D341Med (cell line): ENCODE measurements at regions not wholly inside any gene's neighbourhood (a gene's known extent, or its start where the extent isn't known, plus 50 kb on each side); places are given as distances from the start of the nearest gene placed in this dataset.

Experiments used
- DNase-seq: peaks from one replicate; pipeline ENCODE4 v3.0.0; 2012; ENCODE audit warnings: low spot score

DNA sequence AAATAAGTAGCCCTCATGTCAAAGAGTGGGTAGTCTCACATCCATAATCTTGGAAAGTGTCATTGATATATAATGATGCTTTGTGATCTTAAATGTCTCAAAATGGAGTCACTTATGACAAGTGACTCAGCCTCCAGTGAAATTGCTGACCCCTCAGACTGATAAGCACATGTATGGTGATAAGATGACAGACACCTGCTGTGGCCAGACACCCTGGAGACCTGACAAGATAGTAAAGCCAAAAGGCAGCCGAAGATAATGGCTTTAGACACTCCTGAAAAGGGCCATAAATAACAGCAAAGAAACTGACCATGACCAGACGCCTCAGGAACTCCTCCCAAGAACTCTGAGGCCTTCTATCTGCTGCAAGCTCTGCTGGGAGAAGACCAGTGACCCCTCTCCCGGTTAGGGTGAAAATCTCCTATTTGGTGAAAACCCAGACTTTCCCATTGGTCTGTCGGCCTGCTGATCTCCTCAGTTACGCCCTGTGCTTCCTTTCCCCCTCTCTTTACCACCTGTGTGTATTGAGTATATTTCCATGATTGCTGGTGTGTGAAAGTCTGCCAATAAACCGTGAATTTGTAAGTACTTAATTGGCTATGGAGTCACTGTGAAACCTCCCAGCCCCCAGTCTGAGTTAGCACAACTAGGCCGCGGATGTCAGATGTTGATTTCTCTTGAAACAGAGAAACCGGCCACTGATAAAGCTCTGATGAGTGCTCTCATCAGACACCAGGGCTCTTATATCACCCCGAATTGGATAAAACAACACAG is 226.7 kb upstream of the MYOCD start:
- no peak for DNase-seq

DNA sequence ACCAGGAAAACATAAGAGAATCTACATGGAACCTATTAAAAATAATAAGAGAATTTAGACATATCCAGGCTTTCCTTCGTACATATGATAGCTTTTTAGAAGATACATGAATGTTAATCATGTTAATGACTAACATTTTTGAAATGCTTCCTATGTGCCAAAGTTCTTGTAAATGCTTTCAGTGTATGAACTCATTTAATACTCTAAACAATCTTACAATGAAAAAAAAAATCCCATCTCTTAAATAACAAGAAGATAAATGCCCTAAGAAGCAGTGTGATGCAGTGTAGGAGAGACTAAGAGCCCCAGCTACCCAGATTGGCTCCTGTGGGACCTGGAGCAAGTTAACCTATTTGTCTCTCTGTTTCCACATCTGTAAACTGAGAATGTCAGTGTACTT is 220.4 kb upstream of the MYOCD start:
- no peak for DNase-seq

DNA sequence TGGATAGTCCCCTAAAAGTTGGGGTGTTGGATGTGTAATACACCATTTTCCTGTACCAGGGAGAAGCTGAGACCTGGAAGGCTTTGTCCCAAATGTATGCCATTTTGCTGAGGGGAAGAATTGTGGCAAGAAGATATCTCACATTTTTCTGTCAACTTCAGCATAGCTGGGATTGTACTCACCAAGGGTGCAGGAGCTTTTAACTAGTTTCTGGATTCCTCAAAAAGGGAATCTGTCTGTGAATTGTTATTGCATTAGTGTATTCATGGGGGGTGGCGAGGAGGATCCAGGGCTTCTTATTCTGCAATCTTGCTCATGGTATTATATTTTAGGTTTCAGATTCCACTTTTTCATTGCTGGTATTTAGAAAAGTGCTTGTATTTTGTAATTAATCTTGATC is 208.2 kb upstream of the MYOCD start:
- DNase-seq: no peak

DNA sequence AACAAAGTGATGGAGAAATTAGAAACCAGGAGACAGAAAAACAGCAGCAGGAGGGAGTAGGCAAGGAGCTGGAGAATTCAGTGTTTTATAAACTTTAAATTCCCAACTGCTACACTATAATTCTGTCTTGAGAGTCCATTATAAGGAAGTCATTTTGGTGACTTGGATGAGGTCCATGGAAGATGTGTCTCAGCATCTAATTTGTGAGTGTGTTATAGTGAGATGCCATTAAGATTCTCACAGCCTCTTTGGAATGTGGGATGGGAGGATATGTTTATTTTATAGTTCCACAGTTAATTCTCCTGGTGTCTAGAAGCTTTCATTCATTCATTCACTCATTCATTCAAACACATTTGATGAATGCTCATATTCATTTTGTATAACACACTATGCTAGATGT is 206.0 kb upstream of the MYOCD start:
- DNase-seq: no peak

DNA sequence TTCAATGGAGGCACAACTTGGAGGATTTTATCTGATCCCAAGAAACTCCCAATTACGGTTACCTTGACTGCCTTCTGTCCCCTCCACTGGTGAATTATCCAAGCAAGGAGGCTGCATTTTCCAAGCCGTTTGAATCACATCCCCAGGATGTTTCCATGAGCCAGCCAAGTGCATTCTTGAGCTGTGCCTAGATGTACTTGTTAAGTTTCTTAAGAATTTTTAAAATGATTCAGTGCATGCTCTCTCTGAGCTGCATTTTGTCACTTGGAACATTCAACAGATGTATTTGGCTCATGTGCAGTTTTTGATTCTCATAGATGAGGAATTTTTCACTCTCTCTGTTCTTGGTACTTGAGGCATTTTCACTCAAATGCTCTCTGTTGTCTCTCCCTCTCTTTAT is 202.6 kb upstream of the MYOCD start:
- DNase-seq: no peak

DNA sequence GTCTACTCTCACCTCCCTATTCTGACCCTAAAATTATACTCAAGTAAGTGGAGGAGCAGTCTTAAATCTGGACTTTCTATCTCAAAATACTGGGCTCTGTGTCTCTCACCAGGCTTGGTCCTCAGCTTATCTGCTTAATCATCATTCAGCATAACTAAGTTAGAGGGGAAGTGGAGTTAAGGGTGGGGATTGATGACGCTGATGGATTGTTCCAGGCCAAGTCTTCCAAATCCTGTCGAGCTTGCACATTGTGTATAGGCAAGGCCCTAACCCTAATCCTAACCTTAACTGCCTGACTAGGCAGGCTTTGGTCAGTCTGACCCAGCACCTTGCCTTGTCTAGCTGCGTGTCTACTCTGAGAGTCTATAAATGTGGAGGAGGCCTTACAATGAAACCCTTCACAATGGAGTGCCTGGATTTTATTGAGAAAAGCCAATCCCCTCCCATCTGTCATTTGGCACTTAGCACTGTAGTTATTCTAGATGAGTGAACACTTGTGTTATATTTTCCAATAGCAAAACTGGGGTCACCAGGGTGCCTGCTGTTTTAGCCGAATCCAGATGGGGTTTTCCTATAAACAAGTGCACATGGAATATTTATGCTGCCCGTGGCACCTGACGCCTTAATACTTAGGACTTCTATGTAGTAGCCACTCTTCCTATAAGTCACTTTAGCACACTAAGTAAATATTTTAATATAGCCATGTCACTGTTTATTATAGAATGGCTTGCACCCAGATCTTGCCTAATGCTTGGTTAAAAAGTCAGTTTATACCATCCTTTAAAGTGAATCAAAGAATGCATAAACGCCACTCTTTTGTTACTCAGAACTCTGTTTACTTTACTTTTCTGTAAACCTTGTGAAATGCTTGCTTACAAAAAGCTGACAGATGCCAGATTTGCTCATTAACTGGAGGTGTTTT is 193.2 kb upstream of the MYOCD start:
- DNase-seq: no peak

DNA sequence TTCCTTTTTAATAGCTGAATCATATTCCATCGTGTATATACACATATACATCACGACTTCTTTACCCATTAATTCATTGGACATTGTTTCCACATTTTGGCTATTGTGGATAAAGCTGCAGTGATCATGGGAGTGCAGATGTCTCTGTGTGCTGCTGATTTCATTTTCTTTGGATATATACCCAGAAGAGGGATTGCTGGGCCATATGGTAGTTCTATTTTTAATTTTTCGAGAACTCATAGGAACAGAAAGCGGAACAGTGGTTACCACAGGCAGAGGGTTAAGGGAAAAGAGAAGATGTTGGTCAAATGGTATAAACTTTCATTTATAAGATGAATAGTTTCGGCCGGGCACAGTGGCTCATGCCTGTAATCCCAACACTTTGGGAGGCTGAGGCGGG is 187.4 kb upstream of the MYOCD start:
- no peak for DNase-seq

DNA sequence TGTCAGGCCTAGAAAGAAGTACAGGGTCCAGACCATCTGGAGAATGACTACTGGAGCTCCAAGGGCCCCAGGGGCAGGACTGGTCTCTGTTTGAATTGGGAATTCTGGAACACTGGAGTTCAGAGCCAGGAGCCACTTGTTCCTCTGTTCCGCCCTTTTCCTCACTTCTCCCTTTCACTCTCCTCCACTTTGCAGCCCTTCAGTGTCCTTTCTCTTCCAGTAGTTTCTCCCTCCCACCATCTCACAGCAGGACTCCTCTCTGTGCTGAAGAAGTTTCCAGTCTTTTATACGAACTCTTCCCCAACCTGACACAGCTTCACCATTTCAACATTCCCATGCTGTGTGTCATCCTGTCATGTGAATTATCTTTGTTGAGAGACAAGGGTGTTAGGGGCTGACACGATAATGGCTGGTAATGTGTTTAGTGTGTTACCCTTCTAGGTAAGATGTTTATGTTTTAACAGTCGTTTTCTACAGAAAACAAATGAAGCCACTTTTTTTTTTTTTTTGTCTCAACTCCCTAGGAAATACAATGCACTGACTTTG is 180.3 kb upstream of the MYOCD start:
- no peak for DNase-seq

DNA sequence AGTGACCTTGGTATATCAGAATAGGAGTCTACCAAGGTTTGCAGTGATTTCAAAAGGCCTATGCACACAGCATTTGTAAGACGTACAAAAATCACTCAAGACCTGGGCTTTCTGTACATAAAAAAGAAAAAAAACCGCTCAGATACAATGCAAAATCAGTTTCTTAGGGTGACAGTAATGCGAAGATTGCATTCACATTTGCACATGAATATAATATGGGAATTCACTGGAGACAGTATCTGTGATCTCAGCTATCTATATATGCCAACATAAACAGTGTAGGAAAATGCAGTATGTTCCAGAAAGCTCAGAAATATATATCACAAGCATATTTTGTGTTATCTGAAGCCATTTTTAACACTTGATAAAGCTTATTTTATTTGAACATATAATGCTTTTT is 176.4 kb upstream of the MYOCD start:
- DNase-seq: no peak

DNA sequence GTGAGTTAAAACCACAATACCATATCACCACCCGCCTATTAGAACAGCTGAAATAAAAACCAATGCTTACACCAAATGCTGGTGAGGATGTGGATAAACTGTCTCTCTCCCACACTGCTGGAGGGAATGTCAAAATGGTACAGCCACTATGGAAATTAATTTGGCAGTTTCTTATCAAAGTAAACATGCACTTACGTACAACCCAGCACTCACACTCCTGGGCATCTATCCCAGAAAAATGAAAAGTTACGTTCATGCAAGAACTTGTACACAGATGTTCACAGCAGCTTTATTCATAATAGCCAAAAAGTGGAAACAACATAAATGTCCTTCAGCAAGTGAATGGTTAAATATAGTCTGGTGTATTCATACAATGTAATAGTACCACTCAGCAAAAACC is 173.2 kb upstream of the MYOCD start:
- DNase-seq: no peak

DNA sequence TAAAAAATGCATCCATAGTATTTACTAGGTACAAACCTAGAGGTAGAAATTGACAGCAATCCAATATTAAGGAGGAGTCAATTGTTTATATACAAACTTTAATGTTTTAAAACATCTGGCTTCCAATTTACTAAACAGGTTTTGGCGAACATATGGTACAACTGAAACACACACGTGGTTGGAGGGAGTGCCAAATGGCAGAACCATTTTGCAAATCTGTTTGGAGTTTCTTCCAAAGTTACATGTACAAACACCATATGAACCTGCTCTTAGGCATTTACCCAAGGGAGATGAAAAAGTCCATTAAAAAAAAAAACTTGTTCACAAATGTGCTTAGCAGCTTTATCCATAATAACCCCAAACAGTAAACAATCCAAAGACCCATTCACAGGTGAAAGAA is 159.8 kb upstream of the MYOCD start:
- DNase-seq: no peak

DNA sequence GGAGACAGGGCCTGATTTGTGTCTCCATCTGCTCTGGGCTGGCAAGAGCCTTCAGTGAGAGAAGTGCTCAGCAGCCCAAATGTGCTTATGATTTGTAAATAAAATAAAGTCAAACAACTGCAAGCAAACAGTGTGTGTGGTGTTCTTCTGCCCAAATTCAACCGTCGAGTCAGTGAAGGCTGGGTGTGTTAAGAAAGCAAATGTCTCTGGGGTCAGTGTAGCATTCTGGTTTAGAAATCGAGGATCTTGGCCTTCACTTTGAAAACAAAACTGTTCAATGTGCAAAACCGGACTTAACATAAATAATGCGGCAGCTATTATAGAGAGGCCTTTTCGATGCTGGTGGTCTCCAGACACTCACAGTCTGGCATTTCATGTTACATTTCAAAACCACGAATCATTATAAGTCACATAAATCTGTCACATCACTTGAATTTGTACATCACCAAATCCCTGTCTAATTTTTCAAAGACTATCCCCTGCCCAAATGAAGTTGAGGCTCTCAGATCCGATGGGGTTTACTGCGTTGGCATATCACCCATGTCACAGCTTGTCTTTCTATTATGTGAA is 158.6 kb upstream of the MYOCD start:
- no peak for DNase-seq

DNA sequence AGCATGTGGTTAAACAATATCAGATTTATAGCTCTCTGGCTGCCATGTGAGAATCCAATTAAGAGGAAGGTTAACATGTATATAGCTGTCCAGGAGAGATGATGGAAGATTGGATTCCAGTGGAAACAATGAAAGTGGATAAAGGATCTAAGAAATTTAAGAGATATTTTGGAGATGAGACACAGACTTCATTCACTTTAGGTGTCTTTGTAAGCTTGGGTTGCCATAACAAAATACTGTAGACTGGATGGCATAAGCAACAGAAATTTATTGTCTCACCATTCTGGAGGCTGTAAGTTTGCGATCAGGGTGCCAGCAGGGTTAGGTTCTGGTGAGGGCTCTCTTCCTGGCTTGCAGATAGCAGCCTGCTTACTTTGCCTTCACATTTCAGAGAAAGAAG is 155.9 kb upstream of the MYOCD start:
- DNase-seq: no peak

DNA sequence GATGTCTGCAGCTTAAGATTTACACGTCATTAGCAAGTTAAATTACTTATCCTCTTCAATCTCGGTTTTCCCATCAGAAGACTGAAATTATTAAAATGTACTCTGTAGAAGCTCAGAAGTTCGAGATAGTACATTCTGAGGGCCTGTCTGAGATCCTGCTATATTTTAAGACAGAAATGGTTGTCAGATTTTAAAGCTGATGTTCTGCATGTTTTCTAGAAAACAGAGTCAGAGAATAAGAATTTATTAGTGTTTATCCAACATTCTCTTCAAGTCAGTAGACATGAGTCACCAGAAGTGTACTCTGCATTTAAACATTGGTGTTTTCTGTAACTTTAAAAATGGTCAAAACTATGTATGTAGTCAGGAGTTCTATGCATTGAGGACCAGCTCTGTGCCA is 155.2 kb upstream of the MYOCD start:
- DNase-seq: no peak

DNA sequence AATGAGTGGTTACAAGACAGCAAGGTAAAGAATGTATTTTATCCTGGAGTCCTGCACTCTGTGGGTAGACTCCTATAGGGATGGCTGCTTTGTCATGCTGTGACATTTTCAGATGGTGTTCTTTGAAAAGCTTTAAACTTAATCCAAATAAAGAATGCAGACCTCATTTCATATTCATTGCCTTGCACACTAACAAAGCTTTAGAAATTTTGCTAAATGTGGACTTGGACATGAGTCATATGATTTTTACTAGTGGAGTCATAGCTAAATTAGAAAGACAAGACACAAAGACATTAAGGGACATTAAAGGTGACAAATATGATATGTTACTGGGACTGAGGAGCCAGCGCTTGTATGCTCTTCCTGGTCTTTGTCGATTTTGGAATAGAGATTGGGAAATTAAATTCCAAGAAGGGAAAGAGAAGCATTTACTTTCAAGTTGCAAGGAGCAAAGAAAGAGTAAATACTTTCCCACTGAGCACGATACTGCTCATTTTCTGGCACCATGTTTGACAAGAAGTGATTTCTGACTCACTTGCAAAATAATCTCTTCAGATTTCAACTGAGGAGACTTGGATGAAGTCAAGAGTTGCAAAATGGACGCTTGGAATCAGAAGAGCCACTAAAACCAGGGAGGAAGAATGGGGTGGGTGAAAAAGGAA is 152.9 kb upstream of the MYOCD start:
- no peak for DNase-seq

DNA sequence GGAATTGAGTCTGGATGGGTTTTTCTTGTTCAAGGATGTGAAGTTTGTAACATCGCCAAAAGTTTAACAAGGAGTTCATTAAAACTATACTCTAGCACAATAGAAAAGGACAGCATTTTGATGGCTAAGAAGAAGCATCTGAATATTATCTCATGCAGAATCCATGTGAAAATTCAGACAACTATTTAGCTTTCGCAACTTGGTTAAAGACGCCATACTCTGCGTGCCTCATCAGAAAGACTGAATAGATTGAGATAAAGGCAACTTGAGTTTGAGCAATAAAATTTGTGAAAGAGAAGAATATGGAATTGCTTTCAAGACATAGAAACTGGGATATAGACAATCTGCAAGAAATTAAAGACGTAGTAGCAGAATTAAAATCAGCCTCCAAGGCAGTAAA is 151.1 kb upstream of the MYOCD start:
- no peak for DNase-seq

DNA sequence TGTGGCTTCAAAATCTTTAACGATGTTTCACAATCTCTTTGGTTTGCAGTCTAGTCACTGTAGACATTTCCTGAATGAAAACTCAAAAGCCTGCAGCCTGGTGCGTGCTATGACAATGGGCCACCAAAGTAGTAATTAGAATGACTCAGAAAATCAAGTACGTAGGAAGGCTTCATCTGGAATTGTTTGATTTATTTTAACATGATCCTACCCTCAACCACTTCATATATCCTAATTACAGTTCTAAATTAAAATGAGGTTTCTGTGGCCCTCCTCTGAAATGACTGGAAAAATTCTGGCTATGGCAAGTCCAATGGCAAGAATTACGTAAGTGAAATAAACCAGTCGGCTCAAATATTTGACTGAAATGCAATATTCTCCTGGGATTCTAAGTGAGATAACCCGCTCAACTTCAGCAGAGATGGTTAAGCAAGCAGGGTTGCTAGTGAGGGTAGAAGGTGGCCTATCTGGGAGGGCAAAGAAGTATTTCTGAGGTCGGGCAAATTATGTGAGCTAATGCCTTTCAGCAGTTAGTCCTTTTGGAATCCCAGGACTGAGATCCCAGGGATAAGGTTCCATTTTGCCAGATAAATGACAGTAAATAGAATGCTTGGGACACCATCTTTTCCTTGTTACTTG is 145.6 kb upstream of the MYOCD start:
- no peak for DNase-seq

DNA sequence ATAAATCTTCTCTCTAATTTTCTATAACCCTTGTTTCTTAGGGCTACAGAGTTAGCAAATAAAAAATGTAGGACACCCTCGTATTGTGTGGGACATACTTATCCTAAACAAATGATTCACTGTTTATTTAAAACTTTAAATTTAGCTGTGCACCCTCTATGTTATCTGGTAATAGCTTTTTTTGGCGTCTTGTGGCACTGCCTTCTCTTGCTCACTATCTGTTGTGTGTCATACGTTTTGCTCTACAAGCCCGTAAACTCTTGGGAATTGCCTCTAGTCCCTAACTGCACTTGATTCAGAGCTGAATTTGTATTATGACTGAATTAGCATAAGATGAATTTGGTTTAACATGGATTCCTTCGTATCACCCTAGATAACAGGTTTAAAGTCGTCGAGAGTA is 144.3 kb upstream of the MYOCD start:
- no peak for DNase-seq

DNA sequence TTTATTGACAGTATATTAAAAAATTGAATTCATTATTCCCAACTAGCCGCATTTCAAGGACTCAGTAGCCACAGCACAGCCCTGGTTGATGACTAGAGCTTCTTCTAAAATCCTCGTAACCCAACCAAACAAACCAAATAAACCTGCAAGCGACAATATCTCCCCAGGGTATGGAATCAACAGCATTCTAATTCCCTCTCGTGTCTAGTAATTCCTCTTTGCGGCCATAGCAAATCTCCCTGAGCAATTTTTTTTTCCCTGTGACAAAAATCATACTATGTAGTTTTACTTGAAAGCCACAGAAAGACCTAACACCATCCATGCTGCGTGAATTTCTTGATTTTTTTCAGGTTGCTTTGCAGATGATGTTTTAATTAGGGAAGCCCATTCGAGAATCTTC is 143.4 kb upstream of the MYOCD start:
- no peak for DNase-seq

DNA sequence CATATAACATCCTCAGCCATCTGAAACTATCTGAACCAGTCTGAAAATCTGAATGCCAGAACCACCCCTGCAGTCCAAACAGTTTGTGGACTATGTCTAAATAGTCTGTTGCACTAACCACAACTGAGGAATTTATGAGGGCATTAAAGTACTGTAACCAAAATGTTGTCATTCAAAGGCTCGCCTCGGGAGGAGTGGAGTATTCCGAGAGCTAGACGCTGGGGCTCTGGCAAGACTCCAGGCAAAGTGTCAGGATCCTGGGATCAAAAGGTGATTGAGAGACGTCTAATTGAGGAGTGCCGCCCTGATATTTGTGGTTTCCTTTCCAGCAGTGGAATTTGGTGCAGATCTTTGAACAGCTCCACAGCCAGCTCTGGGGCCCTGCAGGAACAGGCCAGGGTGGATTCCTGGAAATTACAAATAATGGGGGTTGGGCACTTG is 142.9 kb upstream of the MYOCD start:
- no peak for DNase-seq

DNA sequence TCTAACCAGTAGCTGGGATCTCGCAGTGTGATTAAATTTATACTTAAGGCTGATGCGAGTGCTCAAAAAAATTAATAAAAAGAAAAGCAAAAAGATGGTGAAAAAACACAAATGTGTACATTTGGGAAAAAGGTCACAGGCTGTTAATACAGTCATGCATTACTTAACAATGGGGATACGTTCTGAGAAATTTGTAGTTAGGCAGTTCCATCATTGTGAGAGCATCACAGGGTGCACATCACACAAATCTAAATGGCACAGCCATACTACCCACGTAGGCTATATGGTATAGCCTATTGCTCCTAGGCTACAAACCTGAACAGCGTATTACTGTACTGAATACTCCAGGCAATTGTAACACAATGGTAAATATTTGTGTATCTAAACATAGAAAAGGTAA is 142.4 kb upstream of the MYOCD start:
- DNase-seq: no peak

DNA sequence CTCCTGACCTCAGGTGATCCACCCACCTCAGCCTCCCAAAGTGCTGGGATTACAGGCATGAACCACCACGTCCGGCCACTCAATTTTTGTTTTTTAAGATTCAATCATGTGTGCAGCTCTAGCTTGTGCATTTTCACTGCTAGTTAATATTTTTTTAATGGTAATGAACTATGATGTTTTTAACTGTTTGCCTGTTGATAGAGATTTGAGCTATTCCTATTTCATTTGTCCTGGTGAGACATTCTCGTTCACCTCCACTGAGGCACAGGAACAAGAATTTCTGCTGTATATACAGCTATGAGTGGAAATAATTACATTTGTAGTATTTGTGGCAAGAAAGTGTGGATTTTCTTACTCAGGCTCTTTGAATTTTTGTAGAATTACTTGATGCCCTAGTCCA is 137.7 kb upstream of the MYOCD start:
- no peak for DNase-seq
